Testis (tissue), 2 donors: ENCODE measurements at regions not wholly inside any gene's neighbourhood (a gene's known extent, or its start where the extent isn't known, plus 50 kb on each side); places are given as distances from the start of the nearest gene placed in this dataset.
"Not testable (repeated sequence)": the region's sequence is repeated elsewhere in the genome, so short reads cannot be mapped to it uniquely, and the experiment has no call there.

Experiments used
- DNase-seq: peaks from one replicate; pipeline ENCODE4 v3.0.0-alpha.2; 2019
- H3K27ac ChIP-seq, 2 donors: fragments of 200-600 bp; sonication (generic); one replicate each; pipeline ENCODE4 v1.5.1; 2019
- H3K27me3 ChIP-seq: fragments of 200-600 bp; sonication (generic); one replicate; pipeline ENCODE4 v1.5.1; 2019
- H3K36me3 ChIP-seq: fragments of 200-600 bp; sonication (generic); one replicate; pipeline ENCODE4 v1.5.1; 2017; ENCODE audit warnings: low read depth; ENCODE audit errors: missing control alignments
- H3K4me1 ChIP-seq: fragments of 200-600 bp; sonication (generic); one replicate; pipeline ENCODE4 v1.5.1; 2019
- H3K4me3 ChIP-seq, 2 donors: fragments of 200-600 bp; sonication (generic); one replicate each; pipeline ENCODE4 v1.5.1; 2017 to 2019
- H3K9me3 ChIP-seq: fragments of 200-600 bp; sonication (generic); one replicate; pipeline ENCODE4 v1.5.1; 2017
- CTCF ChIP-seq, 3 experiments: fragments of 450-650 bp in 2 of 3; fragments of 200-600 bp in 1 of 3; sonication (generic) in 1 of 3; IDR thresholded peaks; one replicate each; pipeline ENCODE4 v1.5.1; 2016 to 2019; ENCODE audit warnings: antibody characterized with exemption in 3 of 3, mild to moderate bottlenecking in 2 of 3, moderate library complexity in 1 of 3
- POLR2A ChIP-seq: fragments of 450-650 bp; IDR thresholded peaks from one replicate; pipeline ENCODE4 v1.6.1; 2017; ENCODE audit warnings: antibody characterized with exemption, mild to moderate bottlenecking, moderate library complexity
- WGBS, 2 donors: methylation state at CpG; one replicate each; pipeline ENCODE4 v1.1.5; 2018; 5-methylcytosine and 5-hydroxymethylcytosine counted together
- intact Hi-C: fragments of 100-400 bp; cut with DNase I; formaldehyde crosslinking; loops from one replicate; pipeline ENCODE4 v1.15.1; 2023; ENCODE audit warnings: low total_unique reads

DNA sequence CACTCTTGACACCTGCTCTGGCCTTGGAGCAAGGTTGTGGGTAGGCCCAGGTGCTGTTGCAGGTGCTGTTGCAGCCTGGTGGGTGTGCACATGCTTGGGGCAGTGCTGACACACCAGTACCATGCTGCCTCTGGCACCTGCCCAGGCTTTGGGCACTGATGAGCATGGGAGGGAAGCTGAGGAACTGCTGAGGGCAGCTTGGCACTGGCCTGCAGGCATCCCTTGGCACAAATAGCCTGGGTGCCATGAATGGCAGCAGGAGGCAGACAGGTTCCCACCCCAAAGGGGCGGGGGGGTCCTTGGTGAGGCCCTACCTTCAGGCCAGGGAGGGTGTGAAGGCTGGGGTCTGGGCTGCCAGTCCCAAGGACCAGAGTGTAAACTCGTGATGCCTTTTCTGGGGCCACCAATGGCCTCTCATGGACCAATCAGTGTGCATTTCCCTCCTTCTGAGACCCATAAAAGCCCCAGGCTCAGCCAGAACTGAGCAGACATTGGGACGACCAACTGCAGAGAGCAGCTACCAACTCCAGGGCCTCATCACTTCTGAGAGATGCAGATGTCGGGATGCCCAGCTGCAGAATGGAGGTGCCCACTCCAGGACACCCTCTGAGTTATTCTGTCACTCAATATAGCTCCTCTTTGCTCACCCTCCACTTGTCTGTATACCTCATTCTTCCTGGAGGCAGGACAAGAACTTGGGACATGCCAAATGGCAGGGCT lies 547.4 kb downstream of the ZWINT start:
- no peak for DNase-seq
- Histone ChIP-seq H3K4me3 (no peak overlapping the region), H3K4me1 (no peaks in the 10 kb centered on the region), H3K9me3 (no peaks in the 10 kb centered on the region), H3K27ac (no peak overlapping the region), H3K36me3 (no peaks in the 10 kb centered on the region), H3K27me3 (no peaks in the 10 kb centered on the region)
- no peak for TF ChIP-seq POLR2A
- 72 to 94% methylated on average over 2 to 4 of the region's 4 CpGs for WGBS, 2 donors
- intact Hi-C loops: no loop called here

- no peak for DNase-seq
- no peak overlapping the region for H3K27ac ChIP-seq
- intact Hi-C loops: no loop called here
Measured at GRCh38 chr10:55803055-55803454, 558.0 kb downstream of the ZWINT start.

GRCh38 chr10:55801353-55801661 lies 559.8 kb downstream of the ZWINT start:
- TF ChIP-seq CTCF (IDR thresholded peaks at IDR 0.05) (no peak), POLR2A (no peak)
- intact Hi-C loops: no loop called here
- WGBS, 2 donors: 90 to 95% methylated on average over 2 of the region's 2 CpGs

More at GRCh38 chr10:55803055-55803454, 558.0 kb downstream of the ZWINT start:
- H3K4me1 ChIP-seq: no peaks in the 10 kb centered on the region
- no peaks in the 10 kb centered on the region for H3K27me3 ChIP-seq
- TF ChIP-seq CTCF (IDR thresholded peaks at IDR 0.05) (no peak), POLR2A (no peak)
- H3K9me3 ChIP-seq: no peaks in the 10 kb centered on the region
- H3K4me3 ChIP-seq: no peak overlapping the region
- H3K36me3 ChIP-seq: no peaks in the 10 kb centered on the region

DNA sequence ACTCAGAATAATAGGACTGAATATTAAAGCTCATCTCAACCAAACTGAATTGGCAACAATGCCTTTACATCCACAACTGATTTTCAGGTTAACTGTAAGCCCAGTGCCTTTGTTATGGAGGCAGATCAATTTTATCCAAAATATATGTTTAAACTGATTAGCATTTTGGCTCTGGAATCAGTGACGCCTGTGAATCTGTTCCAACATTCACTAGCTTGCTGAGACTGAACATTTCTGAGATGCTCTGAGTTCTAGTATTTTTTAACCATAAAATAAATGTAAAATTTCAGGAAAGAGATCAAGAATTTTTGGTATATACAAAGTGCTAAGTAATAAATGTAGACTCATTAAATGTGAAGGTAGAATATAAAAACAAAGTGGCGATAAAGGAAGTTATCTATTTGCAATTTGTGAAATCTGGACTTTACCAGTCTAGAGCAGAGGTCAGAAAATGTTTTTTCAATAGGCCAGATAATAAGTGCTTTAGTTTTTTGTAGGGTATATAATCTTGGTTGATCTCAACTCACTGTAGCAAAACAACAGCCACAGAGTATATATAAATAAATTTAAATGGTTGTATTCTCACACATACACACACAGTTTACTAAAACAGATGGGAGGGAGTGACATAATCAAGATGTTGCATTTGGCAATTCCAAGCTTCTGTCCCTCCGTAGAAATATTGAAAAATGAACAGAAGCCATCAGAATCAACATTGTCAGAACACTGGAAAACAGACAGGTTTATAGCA lies 560.3 kb downstream of the ZWINT start:
- Histone ChIP-seq H3K27ac (no peak overlapping the region), H3K4me1 (no peaks in the 10 kb centered on the region), H3K9me3 (no peaks in the 10 kb centered on the region), H3K36me3 (no peaks in the 10 kb centered on the region), H3K27me3 (no peaks in the 10 kb centered on the region), H3K4me3 (no peak overlapping the region)
- TF ChIP-seq CTCF (IDR thresholded peaks at IDR 0.05) (no peak), POLR2A (no peak)
- WGBS, 2 donors: 81 to 91% methylated on average over 3 of the region's 3 CpGs
- intact Hi-C loops: no loop called here
- DNase-seq: no peak

More at GRCh38 chr10:55801353-55801661, 559.8 kb downstream of the ZWINT start:
- Histone ChIP-seq H3K4me3 (no peak overlapping the region), H3K36me3 (no peaks in the 10 kb centered on the region), H3K4me1 (no peaks in the 10 kb centered on the region), H3K27me3 (no peaks in the 10 kb centered on the region), H3K27ac (no peak overlapping the region), H3K9me3 (no peaks in the 10 kb centered on the region)
- DNase-seq: no peak

DNA sequence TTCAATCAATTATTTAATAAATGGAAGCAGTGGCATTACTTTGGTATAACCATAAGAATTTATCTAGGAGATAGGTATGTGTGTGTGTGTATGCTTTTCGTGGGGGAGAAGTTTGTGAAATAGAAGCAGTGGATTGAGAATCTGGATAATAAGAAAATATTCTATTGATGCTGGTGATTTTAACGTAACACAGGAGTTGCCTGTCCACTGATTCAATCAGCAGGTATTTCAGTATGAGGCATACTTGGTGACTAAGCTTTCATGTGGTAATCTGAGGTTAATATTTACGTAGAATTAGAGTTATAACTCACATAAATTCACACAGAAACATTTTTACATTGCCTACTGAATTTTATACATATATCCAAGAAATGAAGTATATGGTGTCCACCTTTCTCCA lies 568.0 kb downstream of the ZWINT start:
- Histone ChIP-seq H3K4me3 (no peak overlapping the region), H3K27me3 (no peaks in the 10 kb centered on the region), H3K36me3 (no peaks in the 10 kb centered on the region), H3K27ac (no peak overlapping the region), H3K9me3 (no peaks in the 10 kb centered on the region), H3K4me1 (no peaks in the 10 kb centered on the region)
- no peak for DNase-seq
- intact Hi-C loops: no loop called here
- 90% methylated on average over 3 of the region's 3 CpGs for WGBS, 2 donors
- TF ChIP-seq POLR2A (no peak), CTCF (IDR thresholded peaks at IDR 0.05) (no peak)

DNA sequence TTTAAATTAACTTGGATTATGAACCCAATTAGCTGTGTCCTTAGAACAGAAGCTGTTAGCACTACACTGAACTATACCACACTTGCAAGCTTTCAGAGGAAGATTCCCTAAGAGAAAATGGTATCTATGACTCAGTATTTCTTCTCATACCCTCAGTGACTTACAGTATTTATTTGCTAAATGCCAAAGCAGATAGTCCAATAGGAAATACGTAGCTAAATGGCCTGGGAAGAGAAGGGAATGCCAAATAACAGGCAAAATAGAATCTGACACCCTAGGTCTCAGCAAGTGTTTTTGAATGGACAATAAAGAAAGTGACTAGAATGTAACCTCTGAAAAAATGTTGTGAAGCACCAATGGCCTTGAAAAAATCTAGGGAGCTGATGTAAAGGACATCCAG lies 570.8 kb downstream of the ZWINT start:
- H3K27me3 ChIP-seq, H3K4me1 ChIP-seq, H3K27ac ChIP-seq, H3K36me3 ChIP-seq, DNase-seq, intact Hi-C loops, H3K4me3 ChIP-seq, H3K9me3 ChIP-seq: not testable (repeated sequence)
- 28 to 33% methylated on average over 1 of the region's 1 CpG for WGBS, 2 donors
